ENCODE measurements at regions not wholly inside any gene's neighbourhood (a gene's known extent, or its start where the extent isn't known, plus 50 kb on each side); places are given as distances from the start of the nearest gene placed in this dataset.

DNA sequence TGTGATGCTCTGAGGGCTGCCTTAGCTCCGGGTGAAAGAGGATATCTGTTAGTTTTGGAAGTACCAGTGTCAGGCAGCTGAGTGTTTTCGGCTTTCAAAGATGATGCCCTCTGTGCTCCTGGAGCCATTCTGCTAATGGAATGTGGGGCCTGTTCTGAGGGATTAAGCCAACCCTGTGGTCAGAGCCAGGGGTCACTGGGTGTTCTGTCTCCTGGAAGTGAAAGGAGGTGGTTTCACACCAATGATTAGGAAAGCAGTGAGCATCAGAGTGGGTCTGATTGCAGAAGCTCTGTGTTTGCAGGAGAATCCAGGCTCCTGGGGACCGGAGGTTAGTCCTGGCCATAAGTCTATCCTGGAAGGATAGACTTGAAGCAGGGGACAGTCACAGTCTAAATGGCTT is 94.6 kb downstream of the UQCRFS1 start:
- no peaks in the 10 kb centered on the region for H3K36me3 ChIP-seq
- DNase-seq (ENCODE audit: low spot score in 2 of 2) = no peak
- H3K27me3 ChIP-seq = no peaks in the 10 kb centered on the region
- intact Hi-C loops (cut with DNase I) = no loop called here
- H3K9me3 ChIP-seq = no peaks in the 10 kb centered on the region
- H3K27ac ChIP-seq = no peak overlapping the region
- no peaks in the 10 kb centered on the region for H3K4me1 ChIP-seq
- no peak overlapping the region for H3K4me3 ChIP-seq
- TF ChIP-seq, protein P1, sequence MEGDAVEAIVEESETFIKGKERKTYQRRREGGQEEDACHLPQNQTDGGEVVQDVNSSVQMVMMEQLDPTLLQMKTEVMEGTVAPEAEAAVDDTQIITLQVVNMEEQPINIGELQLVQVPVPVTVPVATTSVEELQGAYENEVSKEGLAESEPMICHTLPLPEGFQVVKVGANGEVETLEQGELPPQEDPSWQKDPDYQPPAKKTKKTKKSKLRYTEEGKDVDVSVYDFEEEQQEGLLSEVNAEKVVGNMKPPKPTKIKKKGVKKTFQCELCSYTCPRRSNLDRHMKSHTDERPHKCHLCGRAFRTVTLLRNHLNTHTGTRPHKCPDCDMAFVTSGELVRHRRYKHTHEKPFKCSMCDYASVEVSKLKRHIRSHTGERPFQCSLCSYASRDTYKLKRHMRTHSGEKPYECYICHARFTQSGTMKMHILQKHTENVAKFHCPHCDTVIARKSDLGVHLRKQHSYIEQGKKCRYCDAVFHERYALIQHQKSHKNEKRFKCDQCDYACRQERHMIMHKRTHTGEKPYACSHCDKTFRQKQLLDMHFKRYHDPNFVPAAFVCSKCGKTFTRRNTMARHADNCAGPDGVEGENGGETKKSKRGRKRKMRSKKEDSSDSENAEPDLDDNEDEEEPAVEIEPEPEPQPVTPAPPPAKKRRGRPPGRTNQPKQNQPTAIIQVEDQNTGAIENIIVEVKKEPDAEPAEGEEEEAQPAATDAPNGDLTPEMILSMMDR (IDR thresholded peaks at IDR 0.05) = no peak

DNA sequence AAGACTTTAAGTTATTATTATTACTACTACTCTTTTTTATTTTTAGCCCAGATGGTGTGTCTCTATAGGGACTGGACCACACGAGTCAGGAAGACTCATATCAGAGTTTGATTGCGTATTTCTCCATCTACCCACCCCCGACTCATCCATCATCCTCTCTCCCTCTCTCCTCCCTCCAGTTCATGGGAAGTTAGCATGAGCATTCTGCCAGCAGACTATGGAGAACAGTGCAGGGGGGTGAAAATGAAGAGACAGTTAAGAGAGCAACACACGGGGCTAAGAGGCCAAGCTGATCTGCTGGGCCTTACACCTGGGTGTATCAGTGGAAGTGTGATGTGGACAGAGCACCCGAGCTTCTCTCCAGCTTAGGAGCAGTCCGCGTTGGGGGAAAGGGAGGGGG is 95.0 kb downstream of the UQCRFS1 start:
- intact Hi-C loops (cut with DNase I) = no loop called here

DNA sequence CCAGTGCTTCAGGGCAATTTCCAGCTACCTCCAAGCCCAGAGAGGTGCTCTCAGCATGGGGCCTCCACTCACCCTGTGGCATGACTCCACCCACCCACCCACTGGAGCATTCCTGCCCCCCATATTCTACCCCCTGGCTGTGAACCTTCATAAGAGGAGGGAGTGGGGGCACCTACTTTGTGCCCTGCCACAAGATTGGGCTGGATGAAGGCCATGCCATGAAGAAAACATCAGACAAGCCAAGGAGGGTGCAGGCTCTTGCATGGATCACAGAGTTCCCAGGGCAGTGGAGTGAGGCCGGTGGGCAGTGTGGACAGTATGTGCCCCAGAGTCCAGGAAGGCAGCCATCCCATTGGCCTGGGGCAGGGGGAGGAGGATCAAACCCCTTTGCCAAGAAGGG is 97.8 kb downstream of the UQCRFS1 start:
- intact Hi-C loops (cut with DNase I) = no loop called here
- no peaks in the 10 kb centered on the region for H3K4me1 ChIP-seq
- no peak overlapping the region for H3K4me3 ChIP-seq
- DNase-seq (ENCODE audit: low spot score in 2 of 2) = no peak
- no peaks in the 10 kb centered on the region for H3K36me3 ChIP-seq
- no peaks in the 10 kb centered on the region for H3K27me3 ChIP-seq
- TF ChIP-seq, protein P1 (IDR thresholded peaks at IDR 0.05) = no peak
- no peaks in the 10 kb centered on the region for H3K9me3 ChIP-seq
- H3K27ac ChIP-seq = no peak overlapping the region

More for the DNA sequence above, 95.0 kb downstream of the UQCRFS1 start:
- Histone ChIP-seq H3K4me3 (no peak overlapping the region), H3K9me3 (no peaks in the 10 kb centered on the region), H3K27me3 (no peaks in the 10 kb centered on the region), H3K4me1 (no peaks in the 10 kb centered on the region), H3K36me3 (no peaks in the 10 kb centered on the region), H3K27ac (no peak overlapping the region)
- DNase-seq (ENCODE audit: low spot score in 2 of 2) = no peak
- TF ChIP-seq, protein P1 (IDR thresholded peaks at IDR 0.05) = no peak

DNA sequence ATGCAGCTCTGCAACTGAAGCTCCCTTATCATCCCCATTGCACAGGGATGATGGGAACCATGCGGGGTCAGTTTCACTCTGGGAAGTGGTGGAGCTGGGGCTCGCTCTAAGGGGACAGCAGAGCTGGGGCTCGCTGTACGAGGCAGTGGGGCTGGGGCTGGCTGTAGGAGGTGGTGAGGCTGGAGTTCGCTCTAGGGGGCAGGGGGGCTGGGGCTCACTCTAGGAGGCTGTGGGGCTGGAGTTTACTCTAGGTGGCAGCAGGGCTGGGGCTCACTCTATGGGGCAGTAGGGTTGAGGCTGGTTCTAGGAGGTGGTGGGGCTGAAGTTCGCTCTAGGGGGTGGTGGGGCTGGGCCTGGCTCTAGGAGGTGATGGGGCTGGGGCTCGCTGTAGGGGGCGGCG is 99.1 kb downstream of the UQCRFS1 start:
- no peaks in the 10 kb centered on the region for H3K36me3 ChIP-seq
- no peak for DNase-seq (ENCODE audit: low spot score in 2 of 2)
- intact Hi-C loops (cut with DNase I) = no loop called here
- no peak overlapping the region for H3K27ac ChIP-seq
- H3K4me1 ChIP-seq = no peaks in the 10 kb centered on the region
- no peaks in the 10 kb centered on the region for H3K27me3 ChIP-seq
- H3K4me3 ChIP-seq = no peak overlapping the region
- no peaks in the 10 kb centered on the region for H3K9me3 ChIP-seq
- TF ChIP-seq, protein P1 (IDR thresholded peaks at IDR 0.05) = no peak

DNA sequence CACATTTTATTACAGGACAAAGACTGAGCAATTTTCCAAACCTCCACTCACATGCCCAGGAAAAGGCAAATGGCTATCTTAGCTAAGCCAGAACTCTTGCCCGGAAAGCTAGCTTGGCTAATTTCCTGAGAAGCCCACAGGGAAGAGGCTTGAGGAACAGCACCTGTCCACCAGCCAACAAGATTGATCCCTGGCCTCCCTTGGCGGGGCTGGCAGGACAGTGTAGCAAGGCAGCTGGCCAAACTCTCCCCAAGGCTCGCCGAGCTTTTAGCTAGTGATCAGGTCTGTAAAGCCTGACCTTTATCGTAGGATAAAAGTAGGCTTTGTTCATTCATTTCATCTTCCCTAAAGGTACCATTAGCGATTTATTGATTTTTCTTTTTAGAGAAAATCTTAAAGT is 101.4 kb downstream of the UQCRFS1 start:
- Histone ChIP-seq H3K9me3 (no peaks in the 10 kb centered on the region), H3K4me1 (no peaks in the 10 kb centered on the region), H3K4me3 (no peak overlapping the region), H3K27ac (no peak overlapping the region), H3K27me3 (no peaks in the 10 kb centered on the region), H3K36me3 (no peaks in the 10 kb centered on the region)
- TF ChIP-seq, protein P1 (IDR thresholded peaks at IDR 0.05) = no peak
- DNase-seq (ENCODE audit: low spot score in 2 of 2) = no peak
- intact Hi-C loops (cut with DNase I) = no loop called here

DNA sequence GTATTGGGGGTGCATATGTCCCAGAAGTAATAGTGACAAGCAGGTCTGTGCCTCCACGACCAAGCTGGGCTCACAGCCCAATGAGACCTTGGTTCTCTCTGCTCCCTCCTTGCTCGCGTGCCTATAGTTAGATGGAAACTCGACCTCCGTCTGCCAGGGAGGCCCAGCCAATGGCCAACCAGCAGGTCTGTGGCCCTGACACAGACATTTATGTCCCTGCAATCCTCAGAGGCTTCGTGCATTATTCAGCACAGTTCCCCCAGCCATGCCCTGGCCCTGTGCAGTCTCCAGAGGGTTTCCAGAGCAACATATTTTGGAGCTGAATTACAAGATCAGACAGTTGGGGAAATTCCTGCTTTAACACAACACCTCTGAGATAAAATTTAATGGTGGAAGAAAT is 105.1 kb downstream of the UQCRFS1 start:
- no peak for DNase-seq (ENCODE audit: low spot score in 2 of 2)
- Histone ChIP-seq H3K36me3 (no peaks in the 10 kb centered on the region), H3K4me3 (no peak overlapping the region), H3K27me3 (no peaks in the 10 kb centered on the region), H3K9me3 (no peaks in the 10 kb centered on the region), H3K27ac (no peak overlapping the region), H3K4me1 (no peaks in the 10 kb centered on the region)
- intact Hi-C loops (cut with DNase I) = no loop called here
- TF ChIP-seq, protein P1 (IDR thresholded peaks at IDR 0.05) = no peak
